IMR-90 (cell line): ENCODE measurements at regions not wholly inside any gene's neighbourhood (a gene's known extent, or its start where the extent isn't known, plus 50 kb on each side); places are given as distances from the start of the nearest gene placed in this dataset.

Experiments used
- CTCF ChIP-seq: conservative IDR thresholded peaks from 2 replicates; pipeline ENCODE4 v1.5.1; 2012; ENCODE audit warnings: mild to moderate bottlenecking, low read depth, low read length, improper control_type of control experiment
- POLR2A ChIP-seq: IDR thresholded peaks from 2 replicates; pipeline ENCODE4 v1.6.1; 2012; ENCODE audit warnings: mild to moderate bottlenecking, low read depth, low read length
- SMC3 ChIP-seq: fragments of 150-350 bp; IDR thresholded peaks from 2 replicates; pipeline ENCODE4 v1.6.1; 2016; ENCODE audit warnings: low read depth, mild to moderate bottlenecking, antibody characterized with exemption, low read length, moderate library complexity

GRCh38 chr3:106251160-106251892 lies 382.5 kb upstream of the CBLB start:
- no peak for TF ChIP-seq CTCF
- no peak for TF ChIP-seq SMC3
- no peak for TF ChIP-seq POLR2A
